GM18511 (cell line): ENCODE measurements at regions not wholly inside any gene's neighbourhood (a gene's known extent, or its start where the extent isn't known, plus 50 kb on each side); places are given as distances from the start of the nearest gene placed in this dataset.

Experiments used
- ATAC-seq: cut with Tn5 transposase; IDR thresholded peaks from one replicate; pipeline ENCODE4 v1.9.1; 2021; ENCODE audit warnings: mild to moderate bottlenecking, moderate library complexity; ENCODE audit not compliant: unreplicated experiment

DNA sequence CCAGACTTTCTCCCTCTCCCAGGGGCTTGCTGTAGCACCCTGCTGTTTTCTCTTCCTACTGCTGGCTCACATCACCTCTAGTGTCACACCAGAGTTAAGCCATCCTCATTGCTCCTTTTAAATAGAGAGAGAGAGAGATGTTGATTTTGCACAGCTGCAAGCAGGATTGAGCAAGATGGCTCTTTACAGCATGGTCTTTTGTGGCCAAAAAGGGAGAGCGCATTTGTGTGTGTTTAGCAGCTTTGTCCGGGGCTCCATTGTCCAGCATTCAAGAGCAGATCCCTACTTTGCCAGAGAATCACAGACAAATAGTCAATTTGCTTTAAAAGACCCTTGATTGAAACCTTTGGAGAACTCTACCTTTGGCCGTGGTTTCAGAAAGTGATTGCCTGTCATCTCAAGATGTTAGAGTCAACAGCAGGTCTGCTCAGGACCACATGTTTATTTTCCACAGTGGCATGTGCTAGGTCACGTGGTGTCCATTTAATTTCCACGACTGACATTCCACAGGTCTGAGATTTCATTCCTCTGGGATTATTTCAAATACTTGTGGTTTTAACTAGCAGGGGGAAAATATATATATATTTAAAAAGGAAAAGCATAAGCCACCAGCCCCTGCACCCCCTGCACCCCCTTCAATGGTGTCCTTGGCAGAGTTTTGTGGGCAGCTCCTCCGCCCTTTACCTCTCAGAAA is 359.9 kb upstream of the SLC14A2 start:
- no peak for ATAC-seq

DNA sequence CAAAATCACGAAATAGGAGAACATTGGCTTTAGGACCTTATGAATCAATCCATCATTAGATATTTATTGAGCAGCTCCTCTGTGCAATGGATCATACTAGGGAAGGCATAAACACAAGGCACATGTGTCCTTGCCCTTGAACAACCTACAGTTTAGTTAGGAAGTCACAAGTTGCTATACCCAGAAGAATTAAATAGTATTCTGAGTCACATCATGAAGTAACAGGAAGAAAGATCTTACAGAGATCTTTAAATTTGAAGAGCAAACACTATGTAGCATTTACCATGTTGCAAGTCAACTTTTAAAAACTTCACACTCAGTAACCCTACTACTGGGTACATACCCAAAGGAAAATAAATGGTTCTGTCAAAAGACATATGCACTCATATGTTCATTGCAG is 355.2 kb upstream of the SLC14A2 start:
- ATAC-seq: no peak

- ATAC-seq: no peak
Measured at GRCh38 chr18:45266023-45266422, 349.3 kb upstream of the SLC14A2 start.

DNA sequence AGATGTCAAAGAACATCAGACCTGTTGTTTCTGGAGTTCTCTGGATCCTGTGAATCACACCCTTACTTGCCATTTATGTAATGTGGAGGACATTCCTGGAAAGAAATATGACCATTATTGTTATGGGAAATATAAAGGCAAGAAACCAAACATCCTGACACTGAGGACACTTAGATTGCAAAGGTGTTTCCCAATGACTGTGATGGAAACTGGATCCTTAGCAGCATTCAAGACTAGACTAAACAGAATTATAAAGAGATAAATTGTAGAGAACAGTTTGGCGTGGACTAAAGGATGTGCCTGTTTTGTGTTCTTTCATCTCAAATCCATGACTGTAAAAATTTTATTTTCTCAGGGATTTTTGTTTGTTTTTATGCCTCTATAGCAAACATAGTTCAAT is 347.7 kb upstream of the SLC14A2 start:
- no peak for ATAC-seq

GRCh38 chr18:45268583-45268982 is 346.7 kb upstream of the SLC14A2 start:
- ATAC-seq: no peak

GRCh38 chr18:45270289-45270771 is 344.9 kb upstream of the SLC14A2 start:
- no peak for ATAC-seq

DNA sequence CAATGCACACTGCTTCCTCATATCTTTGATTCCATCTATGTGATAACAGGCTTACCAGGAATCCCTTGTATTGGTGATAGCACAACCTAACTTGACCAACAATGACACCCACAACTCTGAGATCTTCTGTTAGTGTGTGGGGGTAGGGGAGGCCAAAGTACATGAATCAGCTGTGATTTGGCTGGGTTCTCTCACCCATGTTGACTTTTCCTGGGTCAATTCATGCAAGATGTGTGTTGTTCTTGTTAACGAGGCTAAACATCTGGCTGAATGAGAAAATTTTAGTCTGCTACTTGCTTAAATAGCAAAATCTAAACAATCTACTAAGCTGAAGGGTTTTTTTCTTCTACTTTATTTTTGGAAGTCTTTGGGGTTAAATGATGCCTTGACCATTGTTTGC is 341.2 kb upstream of the SLC14A2 start:
- ATAC-seq: no peak

DNA sequence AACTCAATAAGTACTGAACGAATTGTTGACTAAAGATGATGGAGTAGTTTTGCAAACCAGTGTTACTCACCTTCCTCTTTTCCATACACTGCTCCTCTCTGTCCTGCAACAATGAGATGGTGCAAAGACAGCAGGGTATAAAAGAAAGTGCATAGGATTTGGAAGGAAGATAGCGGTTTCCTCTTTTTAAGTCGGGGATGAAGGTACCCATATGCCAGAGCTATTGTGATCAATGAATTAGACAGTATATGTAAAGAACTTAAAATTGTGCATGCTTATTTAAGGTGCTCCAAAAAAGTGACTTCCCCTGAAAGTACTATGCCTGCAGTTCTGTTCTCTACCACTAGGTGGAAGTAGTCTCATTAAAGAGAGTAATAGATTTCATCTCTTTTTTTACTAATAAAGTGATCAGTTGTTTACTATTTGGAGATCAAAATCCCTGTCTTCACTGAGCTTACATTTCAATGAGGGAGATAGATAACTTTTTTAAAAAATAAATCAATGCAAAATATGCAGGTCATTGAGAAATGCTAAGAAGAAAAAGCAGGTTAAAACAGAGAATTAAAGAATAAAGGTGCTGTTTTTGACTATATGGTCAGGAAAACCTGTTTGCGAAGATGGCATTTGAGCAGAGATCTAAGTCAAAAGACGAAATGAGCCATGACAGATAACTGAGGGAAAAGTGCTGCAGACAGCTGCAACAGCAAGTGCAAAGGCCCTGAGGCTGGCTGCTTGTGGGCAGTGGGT is 339.7 kb upstream of the SLC14A2 start:
- ATAC-seq: no peak

DNA sequence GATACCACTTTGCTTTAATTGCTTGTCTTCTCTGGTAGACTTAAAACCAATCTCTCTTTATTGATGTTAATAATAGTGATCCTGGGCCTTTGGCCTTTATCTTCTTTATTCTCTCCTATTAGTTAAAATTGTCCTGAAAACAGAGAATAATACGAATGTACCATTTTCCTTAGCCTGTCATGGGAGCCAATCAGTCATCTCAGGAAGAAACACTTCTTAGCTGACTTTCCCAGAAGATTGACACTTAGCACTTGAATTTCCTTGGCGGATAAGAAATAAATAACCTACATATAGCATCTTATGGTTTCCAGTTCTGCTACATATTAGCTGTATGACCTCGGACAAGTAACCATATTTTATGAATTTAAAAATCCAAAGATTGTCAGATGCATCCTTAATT is 338.4 kb upstream of the SLC14A2 start:
- no peak for ATAC-seq

DNA sequence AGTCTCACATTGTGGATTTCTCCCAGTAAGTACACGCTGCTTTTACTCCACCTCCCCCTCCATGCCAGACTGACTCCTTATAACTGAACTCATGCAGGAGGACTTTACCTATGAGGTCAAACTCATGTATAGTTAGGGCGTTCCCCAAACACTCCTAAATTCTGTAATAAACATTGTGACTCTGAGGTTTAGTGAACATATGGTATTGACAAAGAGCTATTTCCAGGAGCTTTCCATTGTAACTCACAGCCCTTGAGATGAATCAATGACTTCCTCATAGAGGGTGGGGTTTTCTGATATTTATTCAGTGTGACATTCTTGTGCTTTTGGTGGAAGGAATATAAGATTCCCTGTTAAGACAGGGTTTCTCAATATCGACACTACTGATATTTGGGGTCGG is 337.4 kb upstream of the SLC14A2 start:
- no peak for ATAC-seq

- no peak for ATAC-seq
Measured at GRCh38 chr18:45280481-45281276, 334.6 kb upstream of the SLC14A2 start.

GRCh38 chr18:45282101-45282812 is 333.0 kb upstream of the SLC14A2 start:
- ATAC-seq: no peak

DNA sequence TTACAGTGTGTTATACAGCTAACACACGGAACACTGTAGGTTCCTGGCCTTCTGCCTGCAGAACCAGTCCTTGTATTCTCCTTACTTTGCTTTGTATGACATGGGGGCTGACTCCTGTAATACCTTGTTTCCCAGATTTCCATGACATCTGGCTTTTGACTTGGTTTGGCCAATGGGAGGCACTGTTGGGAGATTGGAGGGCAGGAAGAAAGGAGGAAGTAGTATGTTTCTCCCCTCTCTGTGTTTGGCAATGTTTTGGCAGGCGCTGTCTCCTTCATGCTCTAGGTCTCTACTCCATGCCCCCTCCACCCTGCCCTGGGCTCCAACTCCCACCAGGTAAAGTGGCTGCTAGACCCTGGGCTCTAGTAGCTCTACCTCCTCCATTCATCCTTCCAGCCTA is 331.1 kb upstream of the SLC14A2 start:
- no peak for ATAC-seq

DNA sequence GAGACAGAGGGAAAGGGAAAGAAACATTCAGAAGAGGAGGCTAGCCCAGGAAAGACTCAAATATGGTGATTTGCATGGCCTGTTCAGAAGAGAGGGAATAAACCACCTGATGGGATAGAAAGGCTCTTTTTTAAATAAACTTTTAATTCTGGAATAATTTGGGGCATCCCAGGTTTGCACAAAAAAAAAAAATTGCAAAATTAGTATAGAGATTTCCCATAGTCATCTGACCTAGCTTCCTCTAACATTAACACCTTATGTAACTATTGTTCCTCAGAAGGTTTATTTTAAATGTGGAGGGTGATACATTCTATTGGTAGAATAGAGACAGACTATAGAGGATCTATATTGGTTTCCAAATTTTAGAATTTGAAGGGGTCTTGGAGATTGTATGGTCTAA is 330.4 kb upstream of the SLC14A2 start:
- no peak for ATAC-seq

- no peak for ATAC-seq
Measured at GRCh38 chr18:45285251-45285650, 330.0 kb upstream of the SLC14A2 start.

DNA sequence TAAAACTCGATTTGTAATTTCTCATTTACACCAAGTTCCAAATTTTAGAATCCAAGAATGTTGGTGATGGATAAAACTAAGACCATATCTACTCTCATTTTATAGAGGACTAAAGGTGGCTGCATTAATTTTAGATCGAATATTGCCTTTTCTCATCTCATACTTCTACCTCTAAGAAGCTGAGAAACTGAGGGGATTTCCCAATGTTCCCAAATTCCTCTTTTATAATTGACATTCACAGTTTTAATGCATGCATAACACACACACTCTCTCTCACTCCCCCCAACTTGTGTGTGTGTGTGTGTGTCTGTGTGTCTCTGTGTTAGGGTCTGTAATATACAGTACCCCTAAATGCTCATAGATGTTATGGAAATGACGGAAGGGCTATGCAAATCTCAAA is 328.8 kb upstream of the SLC14A2 start:
- ATAC-seq: no peak

- no peak for ATAC-seq
Measured at GRCh38 chr18:45287531-45287930, 327.7 kb upstream of the SLC14A2 start.

GRCh38 chr18:45290364-45290763 is 324.9 kb upstream of the SLC14A2 start:
- ATAC-seq: no peak

DNA sequence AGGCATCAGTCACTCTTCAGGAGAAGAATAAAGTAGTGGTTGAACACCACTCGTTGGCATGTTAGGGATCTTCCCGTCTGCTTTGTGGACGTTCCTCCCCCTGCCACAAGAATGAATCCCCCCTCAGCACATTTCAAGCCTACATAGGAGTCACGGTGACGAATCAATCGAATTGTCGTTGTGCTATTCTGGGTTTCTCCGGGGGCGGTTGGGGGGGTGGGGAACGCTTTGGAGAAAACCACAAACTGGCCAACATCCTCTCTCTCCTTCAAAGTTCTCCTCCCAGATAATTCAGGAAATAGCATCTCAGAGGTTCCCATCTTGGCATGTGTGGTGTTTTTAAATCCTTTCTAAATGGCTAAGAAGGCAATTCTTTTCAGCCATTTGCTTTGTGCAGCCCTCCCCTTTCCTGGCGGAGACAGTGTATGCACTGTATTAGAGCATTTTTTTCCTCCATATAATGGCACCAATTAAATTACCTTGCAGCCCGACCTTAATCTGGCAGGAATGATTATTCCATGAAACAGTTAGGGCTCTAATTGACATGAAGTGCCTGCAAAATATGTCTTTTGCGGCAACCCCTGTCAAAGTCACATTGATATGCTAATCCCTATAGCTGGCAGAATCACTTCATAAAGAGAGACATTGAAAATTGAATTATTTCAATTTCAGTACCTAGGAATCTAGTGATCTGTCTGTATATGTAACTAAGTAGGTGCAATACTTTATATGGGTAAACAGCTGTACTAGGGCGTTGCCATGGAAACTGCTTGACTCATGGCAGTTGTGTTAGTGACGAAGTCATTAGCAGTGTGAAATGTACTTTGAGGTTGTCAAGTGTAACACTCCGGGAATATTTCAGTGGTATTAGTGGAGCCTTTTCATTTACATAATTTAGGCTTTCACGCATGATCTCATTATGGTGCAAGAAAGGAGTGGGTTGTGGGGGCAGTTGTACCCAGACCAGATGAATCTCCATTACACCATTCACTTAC is 323.4 kb upstream of the SLC14A2 start:
- ATAC-seq: no peak

GRCh38 chr18:45295388-45295787 is 319.9 kb upstream of the SLC14A2 start:
- no peak for ATAC-seq
